ENCODE measurements at regions not wholly inside any gene's neighbourhood (a gene's known extent, or its start where the extent isn't known, plus 50 kb on each side); places are given as distances from the start of the nearest gene placed in this dataset.

GRCh38 chr18:2313332-2313731 lies 258.0 kb downstream of the METTL4 start:
- H3K9me3 Mint-ChIP-seq = no peaks in the 10 kb centered on the region
- peaks cover 7% of the 10 kb centered on the region for H3K4me1 Mint-ChIP-seq
- TF ChIP-seq CTCF (IDR thresholded peaks at IDR 0.05; ENCODE audit: unreplicated experiment in 3 of 3) = no peak
- H3K36me3 Mint-ChIP-seq (ENCODE audit: low read depth) = no peaks in the 10 kb centered on the region
- no peak overlapping the region for H3K4me3 Mint-ChIP-seq
- no peak overlapping the region for H3K27ac Mint-ChIP-seq
- H3K27me3 Mint-ChIP-seq (ENCODE audit: low read depth) = no peaks in the 10 kb centered on the region

GRCh38 chr18:2316082-2316750 lies 255.1 kb downstream of the METTL4 start:
- TF ChIP-seq CTCF (IDR thresholded peaks at IDR 0.05; ENCODE audit: unreplicated experiment in 3 of 3) = no peak
- Mint-ChIP-seq H3K4me1 (peaks cover 7% of the 10 kb centered on the region), H3K27ac (no peak overlapping the region), H3K9me3 (peaks cover 3% of the 10 kb centered on the region), H3K4me3 (no peak overlapping the region), H3K27me3 (ENCODE audit: low read depth) (no peaks in the 10 kb centered on the region), H3K36me3 (ENCODE audit: low read depth) (no peaks in the 10 kb centered on the region)

DNA sequence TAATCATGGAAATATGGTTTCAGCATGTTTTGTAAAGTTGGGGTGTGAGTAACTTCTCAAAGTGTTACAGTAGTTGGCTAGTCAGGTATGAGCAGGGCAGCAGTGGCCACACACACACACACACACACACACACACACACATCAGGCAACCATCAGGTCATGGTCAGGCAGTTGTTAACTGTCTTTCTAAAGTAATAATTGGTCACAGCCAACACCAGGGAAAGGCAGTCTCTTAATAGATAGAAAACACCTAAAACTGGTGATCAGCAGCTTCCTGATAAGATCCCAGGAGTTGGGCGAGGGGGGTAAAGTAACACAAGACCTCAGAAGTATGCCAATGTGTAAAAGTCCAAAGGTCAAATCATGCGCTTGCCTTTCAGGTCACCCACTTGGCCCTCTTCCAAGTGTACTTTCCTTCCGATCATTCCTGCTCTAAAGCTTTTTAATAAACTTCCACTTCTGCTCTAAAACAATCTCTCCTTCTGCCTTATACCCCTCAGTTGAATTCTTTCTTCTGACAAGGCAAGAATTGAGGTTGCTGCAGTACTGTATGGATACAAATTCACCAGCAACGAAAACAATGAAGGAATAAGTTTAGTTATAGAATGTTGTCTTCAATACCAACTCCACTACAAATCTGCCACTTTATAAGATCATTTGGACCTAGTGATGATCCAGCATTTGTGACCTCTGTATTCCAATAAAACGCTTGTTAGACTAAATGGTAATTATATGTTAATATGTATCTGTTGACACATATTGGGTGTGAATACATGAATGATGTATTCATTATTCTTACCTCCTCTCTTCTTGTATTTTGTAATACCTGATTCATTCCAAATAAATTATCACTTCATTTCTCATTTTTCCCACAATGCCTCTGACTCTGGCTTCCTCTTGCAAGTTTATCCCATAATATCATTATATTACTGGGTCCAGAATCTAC lies 254.3 kb downstream of the METTL4 start:
- H3K4me3 Mint-ChIP-seq = no peak overlapping the region
- H3K4me1 Mint-ChIP-seq = peaks cover 7% of the 10 kb centered on the region
- no peaks in the 10 kb centered on the region for H3K27me3 Mint-ChIP-seq (ENCODE audit: low read depth)
- H3K9me3 Mint-ChIP-seq = peaks cover 7% of the 10 kb centered on the region
- no peak for TF ChIP-seq CTCF (IDR thresholded peaks at IDR 0.05; ENCODE audit: unreplicated experiment in 3 of 3)
- no peaks in the 10 kb centered on the region for H3K36me3 Mint-ChIP-seq (ENCODE audit: low read depth)
- no peak overlapping the region for H3K27ac Mint-ChIP-seq

GRCh38 chr18:2324459-2324858 lies 246.8 kb downstream of the METTL4 start:
- TF ChIP-seq CTCF (IDR thresholded peaks at IDR 0.05; ENCODE audit: unreplicated experiment in 3 of 3) = no peak
- no peaks in the 10 kb centered on the region for H3K36me3 Mint-ChIP-seq (ENCODE audit: low read depth)
- no peak overlapping the region for H3K4me3 Mint-ChIP-seq
- H3K27me3 Mint-ChIP-seq (ENCODE audit: low read depth) = peaks cover 4% of the 10 kb centered on the region
- H3K4me1 Mint-ChIP-seq = no peaks in the 10 kb centered on the region
- H3K9me3 Mint-ChIP-seq = peaks cover 7% of the 10 kb centered on the region
- H3K27ac Mint-ChIP-seq = no peak overlapping the region

DNA sequence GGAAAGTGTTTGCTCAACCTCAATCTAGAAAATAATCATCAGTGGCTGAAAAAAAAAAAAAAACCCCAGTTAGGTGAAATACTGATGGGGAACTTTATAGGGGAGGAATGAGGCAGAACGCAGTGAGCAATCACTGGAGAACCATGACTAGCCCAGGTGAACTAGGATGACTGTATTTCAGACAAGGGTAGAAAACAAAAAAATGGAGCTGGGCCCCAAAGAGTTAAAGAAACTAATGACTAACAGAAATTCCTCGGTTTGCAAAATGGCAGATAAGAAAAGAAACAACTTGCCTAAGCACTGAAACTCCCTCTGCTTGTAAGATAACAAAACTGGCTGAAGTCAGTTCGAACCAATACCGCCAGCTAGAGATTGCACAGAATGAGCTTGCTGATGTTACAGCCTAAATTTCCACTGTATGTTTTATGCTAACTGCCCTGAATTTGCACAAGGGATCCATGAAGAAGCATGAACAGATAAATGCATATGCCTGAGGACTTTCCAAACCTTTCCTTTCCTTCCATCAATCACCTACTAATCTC lies 245.9 kb downstream of the METTL4 start:
- Mint-ChIP-seq H3K4me3 (no peak overlapping the region), H3K27ac (no peak overlapping the region), H3K9me3 (peaks cover 5% of the 10 kb centered on the region), H3K27me3 (ENCODE audit: low read depth) (peaks cover 6% of the 10 kb centered on the region), H3K36me3 (ENCODE audit: low read depth) (no peaks in the 10 kb centered on the region), H3K4me1 (no peaks in the 10 kb centered on the region)
- no peak for TF ChIP-seq CTCF (IDR thresholded peaks at IDR 0.05; ENCODE audit: unreplicated experiment in 3 of 3)

Measured in nephron (organoid).